Kasumi-1 (cell line): ENCODE measurements at regions not wholly inside any gene's neighbourhood (a gene's known extent, or its start where the extent isn't known, plus 50 kb on each side); places are given as distances from the start of the nearest gene placed in this dataset.

Source experiments
- DNase-seq, 2 experiments: peaks; one replicate each; lab custom pipeline; 2025; lab: John Stamatoyannopoulos, UW

- no peak for DNase-seq
These were observed 579.5 kb downstream of the PDCD6IP start for GRCh38 chr3:34377961-34378360.

DNA sequence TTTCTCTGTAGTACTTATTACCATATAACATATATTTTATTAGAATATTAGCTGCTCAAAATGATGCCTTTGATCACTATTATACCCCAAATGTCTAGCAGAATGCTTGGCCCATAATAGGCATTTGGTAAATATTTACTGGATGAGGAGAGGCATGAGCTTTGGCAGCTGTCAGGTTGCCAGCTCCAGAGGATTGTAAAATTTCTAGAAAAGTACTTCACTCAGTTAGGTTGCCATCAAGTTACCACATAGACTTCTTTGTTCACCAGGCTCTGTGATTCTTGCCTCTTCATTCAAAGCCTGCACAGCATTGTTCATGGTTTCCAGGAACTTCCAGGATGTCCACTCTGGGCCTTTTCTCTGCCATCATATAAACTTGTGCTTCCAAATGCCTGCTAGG, 582.8 kb downstream of the PDCD6IP start:
- DNase-seq, result no peak

DNA sequence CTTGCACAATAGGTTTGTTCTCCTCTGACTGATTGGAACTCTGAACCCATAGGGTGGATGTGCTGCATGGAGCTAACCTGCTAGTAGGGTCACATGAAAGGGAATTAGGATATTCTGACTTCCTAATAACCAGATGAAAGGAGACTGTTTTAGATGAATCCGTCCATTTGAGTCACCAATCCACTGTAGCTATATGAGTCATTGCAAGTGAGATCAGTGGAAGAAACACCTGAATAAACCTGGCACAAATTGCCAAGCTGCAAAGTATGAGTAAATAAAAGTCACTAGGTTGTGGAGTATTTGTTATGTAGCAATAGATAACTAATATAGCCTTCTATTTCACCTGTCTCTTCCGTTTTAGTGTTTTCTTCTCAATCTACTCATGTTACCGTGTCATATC, 584.4 kb downstream of the PDCD6IP start:
- DNase-seq, result no peak

DNA sequence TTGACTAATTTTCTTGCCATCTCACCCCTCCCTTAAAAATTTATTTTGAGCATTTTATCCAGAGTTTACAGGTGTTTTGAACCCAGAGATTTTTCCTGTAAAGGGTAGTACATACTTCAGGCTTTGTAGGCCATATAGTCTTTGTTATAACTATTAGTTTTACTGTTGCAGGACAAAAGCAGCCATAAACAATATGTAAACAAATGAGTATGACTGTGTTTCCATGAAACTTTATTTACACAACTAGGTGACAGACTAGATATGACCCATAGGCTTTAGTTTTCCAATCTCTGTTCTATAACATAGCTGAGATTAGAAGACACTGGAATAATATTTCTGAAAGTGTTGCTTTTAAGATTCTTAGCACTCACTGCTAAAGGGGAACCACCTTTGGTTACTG, 587.9 kb downstream of the PDCD6IP start:
- DNase-seq, result no peak

DNA sequence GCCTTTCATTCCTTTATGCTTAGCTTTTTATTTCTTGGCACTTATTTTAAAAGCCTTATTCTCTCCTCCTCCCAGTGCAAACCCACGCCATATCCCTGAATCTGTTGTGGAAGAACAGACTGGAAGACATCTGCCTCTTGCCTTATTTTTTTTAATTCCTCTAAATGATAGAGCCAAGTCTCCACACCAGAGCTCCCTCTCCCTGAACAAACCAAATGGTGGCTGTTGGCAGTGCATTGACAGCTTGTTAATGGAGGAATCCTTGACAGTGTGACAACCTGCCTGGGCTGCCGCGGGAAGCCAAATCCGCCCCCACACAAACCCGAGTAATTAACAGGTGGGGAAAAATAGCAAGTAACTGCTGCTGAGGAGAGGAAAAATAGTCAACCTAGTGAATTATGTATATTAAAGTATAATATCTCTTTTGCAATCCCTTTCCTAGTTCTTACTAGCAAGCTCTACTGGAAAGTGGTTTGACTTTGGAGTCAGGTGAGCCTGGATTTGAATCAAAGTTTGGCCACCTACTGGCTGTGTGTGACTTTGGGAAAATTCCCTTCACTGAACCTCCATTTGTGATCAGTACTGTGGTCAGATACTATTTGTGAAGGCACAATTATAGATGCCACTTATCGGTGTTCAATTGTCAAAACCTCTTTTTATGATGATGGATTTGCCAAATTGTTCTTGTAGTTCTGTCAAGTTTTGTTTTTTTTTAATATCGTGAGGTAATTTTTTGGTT, 589.6 kb downstream of the PDCD6IP start:
- no peak for DNase-seq

DNA sequence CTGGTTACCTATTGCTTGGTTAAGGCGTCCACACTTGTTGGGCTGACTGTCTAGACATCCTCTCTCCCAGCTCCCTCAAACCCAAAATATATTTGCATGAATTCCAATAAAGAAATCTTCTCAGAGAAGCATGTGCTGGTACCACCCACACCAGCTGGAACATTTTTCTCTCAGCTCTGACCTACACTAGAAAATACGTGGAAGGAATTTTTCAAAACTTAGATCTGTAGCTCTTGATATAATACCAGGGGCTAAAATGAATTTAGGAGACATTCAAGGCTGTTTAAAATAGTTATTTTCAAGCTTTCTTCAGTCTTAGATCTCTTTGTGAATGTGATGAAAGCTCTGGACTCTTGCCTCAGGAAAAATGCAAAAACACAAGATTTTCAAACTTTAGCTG, 590.4 kb downstream of the PDCD6IP start:
- no peak for DNase-seq

DNA sequence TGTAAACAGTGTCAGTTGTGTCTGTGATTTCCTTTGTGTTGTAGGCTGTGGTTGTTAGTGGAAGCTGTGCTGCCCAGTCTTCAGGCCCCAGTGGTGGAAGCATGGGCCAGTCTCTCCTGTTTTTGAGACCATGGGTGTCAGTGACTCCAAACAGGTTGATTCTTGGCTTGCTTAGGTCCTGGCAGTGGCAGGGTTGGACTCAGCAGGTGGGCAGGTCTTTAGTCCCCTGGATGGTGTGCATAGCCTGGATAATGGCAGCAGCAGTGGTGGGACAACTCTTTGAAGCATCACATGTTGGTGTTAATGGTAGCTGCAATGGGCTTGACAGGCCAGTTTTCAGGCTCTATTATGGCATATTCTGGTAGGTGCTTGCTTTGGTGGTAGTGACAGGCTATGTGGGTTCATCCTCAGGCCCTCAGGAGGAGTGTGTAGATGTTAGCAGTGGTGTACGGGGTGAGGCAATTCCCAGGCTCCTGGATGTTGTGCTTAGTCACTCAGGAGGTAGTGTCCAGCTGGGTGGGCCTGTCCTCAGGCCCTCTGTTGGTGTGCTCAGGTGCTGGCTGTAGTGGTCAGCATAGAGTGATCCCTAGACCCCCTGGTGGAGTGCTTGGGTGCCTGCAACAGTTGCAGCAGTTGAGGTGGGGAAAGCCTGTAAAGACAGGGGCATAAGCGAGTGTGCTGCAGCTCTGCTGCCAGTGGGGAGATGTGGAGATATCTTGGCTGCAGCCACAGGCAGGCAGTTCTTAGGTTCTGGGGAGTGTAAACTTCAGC, 596.7 kb downstream of the PDCD6IP start:
- DNase-seq, result no peak

DNA sequence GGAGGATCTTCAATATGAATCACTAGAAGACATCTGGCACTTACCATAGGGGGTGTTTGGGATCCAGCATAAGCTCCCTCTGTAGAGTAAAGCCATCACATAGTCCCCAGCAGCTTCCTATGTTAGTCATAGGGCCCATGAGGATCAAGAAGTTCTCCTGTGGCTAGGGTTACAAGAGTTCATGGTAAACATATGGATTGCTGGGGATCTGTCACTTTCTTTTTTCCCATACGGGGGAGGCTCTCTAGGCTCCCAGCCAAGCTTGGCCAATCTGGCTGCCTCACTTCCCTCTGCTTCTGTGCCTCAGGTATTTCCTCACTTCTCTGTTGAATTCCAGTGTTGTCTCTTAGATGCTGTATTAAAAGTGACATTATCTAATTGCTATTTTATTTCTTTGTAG, 597.9 kb downstream of the PDCD6IP start:
- DNase-seq, result no peak

GRCh38 chr3:34396956-34397355, 598.5 kb downstream of the PDCD6IP start:
- DNase-seq, result peak; percentile 53 to 69

DNA sequence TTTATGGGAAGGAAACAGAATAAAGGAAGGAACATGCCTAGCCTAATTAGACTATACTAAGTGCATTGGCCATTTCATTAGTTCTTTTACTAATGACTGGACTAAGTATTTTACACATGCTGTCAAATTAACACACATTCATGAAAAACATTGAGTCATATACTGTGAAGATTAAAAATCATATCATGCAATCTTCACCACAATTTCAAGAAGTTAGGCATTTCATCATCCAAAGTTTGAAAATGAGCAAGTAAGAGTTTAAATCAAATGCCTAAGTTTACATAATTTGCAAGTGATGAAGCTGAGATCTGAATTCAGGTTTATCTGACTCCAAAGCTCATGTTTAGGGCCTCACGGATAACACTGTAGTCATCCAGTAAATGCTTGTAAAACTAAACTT, 601.0 kb downstream of the PDCD6IP start:
- no peak for DNase-seq

DNA sequence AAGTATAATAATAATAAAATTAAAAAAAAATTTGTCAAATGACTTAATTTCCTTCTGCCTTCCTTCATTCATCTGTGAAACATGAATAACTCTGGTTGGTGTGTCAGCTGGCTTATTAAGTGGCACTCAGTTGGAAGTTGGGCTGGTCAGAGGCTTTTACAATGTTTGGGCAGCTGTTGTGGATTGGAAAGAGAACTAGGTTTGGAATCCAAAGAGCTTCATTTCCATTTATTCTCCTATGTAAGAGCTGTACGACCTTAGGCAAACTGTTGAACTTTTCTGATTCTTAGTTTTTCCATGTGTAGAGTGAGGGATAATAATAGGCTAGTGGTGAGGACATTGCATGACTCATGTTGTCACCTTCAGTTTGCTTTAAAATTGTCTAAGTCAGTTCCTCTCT, 606.7 kb downstream of the PDCD6IP start:
- DNase-seq, result peak in 1 of 2 experiments; percentile 17

DNA sequence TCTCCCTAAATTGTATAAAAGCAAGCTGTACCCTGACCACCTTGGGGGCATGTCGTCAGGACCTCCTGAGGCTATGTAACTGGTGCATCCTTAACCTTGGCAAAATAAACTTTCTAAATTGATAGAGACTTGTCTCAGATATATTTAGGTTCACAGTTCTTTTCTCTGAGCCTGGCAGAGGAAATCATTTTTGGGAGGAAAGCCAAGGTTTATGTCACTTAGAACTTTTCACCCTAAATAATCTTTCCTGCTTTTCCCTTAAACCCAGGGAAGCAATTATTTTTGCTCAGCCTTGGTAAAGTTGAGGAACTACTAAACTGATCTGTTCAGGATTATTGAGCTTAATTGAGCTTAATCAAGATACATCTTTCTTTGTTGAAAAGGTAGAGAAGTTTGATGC, 608.9 kb downstream of the PDCD6IP start:
- no peak for DNase-seq

- no peak for DNase-seq
These were observed 609.7 kb downstream of the PDCD6IP start for GRCh38 chr3:34408088-34408487.

DNA sequence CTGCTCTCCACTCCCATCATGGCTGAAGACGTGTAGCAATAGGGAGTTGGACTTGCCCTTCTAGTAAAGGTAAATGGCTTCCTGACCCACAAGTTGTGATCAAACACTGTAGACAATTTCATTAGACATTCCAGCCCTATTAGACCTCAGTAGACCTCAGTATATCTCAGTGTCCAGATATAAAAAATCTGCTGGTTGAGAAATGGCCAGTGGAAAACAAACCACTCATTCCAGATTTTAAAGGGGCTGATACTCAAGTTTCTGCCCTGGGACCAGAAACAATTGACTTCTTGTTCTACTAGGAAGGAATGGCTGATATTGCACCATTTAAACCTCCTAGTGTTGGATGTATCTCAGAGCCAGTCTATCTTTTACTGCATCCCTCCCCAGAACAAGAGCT, 613.2 kb downstream of the PDCD6IP start:
- no peak for DNase-seq

DNA sequence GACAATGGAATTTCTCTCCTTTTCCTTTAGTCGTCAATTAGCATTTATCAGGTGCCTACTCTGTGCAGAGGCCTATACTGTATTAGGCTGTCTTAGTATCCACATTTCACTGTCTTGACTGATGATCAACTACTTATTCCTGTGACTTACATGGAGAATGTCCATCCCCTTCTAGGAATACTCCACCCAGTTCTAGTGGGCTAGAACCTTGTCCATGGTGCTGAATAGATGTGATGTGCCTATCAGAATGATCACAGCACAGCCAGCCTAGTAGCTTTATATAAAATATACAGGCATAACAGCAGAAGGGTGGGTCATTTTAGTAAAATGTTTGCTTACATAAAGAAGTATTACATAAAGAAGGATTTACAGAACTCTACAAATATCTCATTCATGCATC, 621.4 kb downstream of the PDCD6IP start:
- peak; percentile 31 to 39 for DNase-seq

DNA sequence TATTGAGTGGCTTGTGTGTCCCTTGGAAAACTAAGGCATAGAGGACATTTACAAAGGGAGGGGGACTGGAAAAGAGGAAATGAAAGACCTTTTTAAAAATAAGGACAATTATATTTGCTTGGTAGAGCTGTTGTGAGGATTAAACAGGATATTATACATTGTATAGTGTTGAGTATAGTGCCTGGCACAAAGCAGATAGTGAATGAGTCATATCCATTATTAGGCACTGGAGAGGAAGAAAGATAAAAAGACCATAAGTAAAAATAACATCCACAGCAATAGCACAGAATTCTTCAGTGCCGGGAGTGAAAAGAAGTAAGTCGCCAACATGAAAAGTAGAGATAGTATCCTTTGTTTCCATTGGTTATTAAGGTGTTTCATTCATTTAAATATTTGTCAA, 623.3 kb downstream of the PDCD6IP start:
- no peak for DNase-seq

DNA sequence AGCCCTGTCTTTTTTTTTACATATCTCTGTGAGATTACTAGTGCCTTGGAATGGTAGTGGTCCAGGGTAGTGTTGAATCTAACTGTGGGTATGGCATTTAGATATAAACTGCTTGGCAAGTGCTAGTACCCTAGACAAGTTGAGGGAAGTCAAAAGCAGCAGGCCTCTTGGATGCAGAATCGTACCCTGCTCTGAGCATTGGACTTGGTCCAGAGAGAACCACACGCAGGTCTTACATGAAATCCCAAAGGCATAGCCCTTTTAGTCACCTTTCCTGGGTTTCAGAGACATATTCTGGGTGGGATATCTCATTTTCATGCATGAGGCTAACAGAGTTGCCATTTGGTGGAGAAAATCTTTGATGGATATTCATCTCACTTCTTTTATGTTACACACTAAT, 641.4 kb downstream of the PDCD6IP start:
- DNase-seq, result no peak

DNA sequence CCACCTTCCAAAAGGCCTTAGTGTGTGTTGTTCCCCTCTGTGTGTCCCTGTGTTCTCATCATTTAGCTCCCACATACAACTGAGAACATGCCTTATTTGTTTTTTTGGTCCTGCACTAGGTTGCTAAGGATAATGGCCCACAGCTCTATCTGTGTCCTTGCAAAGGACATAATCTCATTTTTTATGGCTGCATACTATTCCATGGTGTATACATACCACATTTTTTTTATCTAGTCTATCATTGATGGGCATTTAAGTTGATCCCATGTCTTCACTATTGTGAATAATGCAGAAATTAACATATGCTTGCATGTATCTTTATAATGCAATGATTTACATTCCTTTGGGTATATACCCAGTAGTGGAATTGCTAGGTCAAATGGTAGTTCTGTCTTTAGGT, 645.7 kb downstream of the PDCD6IP start:
- DNase-seq, result no peak

DNA sequence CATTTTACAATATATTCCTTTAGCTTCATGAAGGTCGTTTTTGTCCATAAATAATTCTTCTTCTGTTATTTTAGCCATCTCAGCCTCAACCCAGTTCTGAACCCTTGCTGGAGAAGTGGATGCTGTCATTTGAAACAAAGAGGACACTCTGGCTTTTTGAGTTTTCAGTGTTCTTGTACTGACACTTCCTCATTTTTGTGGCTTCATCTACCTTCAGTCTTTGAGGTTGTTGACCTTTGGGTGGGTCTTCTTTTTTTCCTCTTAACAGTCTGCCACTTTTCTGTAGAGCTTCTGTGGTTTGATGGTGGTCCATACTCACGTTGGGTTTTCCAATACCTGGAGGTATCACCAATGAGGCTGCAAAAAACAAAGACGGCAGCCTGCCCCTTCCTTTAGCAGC, 650.9 kb downstream of the PDCD6IP start:
- peak; percentile 2 to 7 for DNase-seq

- no peak for DNase-seq
These were observed 665.0 kb downstream of the PDCD6IP start for GRCh38 chr3:34463414-34463813.

GRCh38 chr3:34464646-34465045, 666.2 kb downstream of the PDCD6IP start:
- DNase-seq, result no peak

GRCh38 chr3:34475851-34476250, 677.4 kb downstream of the PDCD6IP start:
- DNase-seq, result no peak

GRCh38 chr3:34483311-34483887, 685.0 kb downstream of the PDCD6IP start:
- no peak for DNase-seq
